ENCODE measurements at regions not wholly inside any gene's neighbourhood (a gene's known extent, or its start where the extent isn't known, plus 50 kb on each side); places are given as distances from the start of the nearest gene placed in this dataset.

DNA sequence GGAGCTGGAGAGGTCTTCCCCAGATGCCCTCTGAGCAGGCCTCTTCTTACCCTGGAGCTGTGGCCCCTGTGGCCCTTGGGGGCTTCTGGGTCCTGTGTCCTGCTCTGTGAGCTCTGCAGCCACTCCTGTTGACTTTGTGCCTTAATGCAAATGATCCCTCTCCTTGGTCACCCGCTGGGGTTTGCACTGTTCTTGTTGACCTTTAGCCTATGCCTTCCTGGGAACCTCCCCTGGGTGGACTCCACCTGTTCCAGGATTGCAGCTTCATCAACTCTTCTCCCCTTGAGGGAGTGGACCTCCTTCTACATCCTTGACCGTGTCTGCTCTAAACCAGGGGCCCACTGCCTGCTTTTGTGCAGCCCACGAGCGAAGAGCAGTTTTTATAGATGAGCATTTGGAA lies 58.6 kb upstream of the CTBP2 start:
- H3K27me3 ChIP-seq (replicated peaks; ENCODE audit: insufficient read depth), result peaks cover 10% of the 10 kb centered on the region
- 0 out of 2 replicates have a peak, but pooled peaks cover 4% of the 10 kb centered on the region for H3K4me1 ChIP-seq (ENCODE audit: insufficient read depth)
- no peaks in the 10 kb centered on the region for H4K20me1 ChIP-seq (ENCODE audit: insufficient read depth)
- H3K27ac ChIP-seq, result no peak overlapping the region
- no peaks in the 10 kb centered on the region for H3K36me3 ChIP-seq (ENCODE audit: low read depth)
- no peak overlapping the region for H3K4me3 ChIP-seq
- in situ Hi-C loops (cut with MboI), result no loop called here
- WGBS, 2 experiments (ENCODE audit: low coverage in 1 of 2, low lambda C conversion rate in 2 of 2, missing lambda C conversion rate in 2 of 2), result 69 to 70% methylated on average over 3 to 4 of the region's 4 CpGs
- no peak overlapping the region for H3K4me2 ChIP-seq (ENCODE audit: unreplicated experiment)
- TF ChIP-seq EZH2 (IDR thresholded peaks at IDR 0.05; ENCODE audit: insufficient read depth, poor library complexity, severe bottlenecking) (no peak), EZH2phosphoT487 (IDR thresholded peaks at IDR 0.05; ENCODE audit: insufficient read depth, low read depth) (no peak)
- H3F3A ChIP-seq (ENCODE audit: insufficient read depth), result no peaks in the 10 kb centered on the region
- no peaks in the 10 kb centered on the region for H3K9me3 ChIP-seq (ENCODE audit: low read depth)
- no peak overlapping the region for H3K9ac ChIP-seq
- DNase-seq, result no peak
- no peaks in the 10 kb centered on the region for H3K9me2 ChIP-seq (ENCODE audit: insufficient read depth)
- H2AFZ ChIP-seq, result no peak overlapping the region
- no peaks in the 10 kb centered on the region for H3K79me2 ChIP-seq (ENCODE audit: insufficient read depth)

DNA sequence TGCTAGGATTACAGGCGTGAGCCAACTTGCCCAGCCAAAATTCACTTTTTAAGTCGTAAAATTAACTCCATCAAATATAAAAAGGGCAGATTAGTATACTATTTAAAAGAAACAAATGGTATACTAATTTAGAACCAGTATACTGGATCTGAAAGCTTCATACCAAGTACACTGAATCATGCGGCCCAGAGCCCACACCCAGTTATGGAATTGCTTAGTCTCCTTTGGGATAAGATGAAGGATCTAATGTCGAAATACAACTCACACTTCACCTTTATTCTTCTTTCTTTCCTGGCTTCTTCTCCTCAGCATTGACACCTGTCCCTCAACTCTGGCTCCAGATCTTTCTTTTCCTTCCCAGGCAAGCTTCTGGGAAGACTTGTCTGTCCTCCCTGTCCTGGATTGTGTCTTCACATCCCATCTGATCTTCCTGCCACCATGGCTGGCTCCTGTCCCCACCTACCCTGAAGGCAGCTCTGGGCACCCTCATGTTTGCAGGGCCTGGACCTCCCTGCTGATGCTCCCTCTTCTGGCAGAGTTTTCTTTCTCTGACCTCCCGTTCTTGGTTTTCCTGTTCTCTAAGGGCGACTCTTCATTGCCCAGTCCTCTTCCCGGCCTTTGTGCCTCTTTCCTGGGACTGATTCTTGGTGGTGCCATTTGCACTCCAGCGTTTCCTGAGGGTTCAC lies 57.8 kb upstream of the CTBP2 start:
- Histone ChIP-seq H3K4me2 (ENCODE audit: unreplicated experiment) (no peak overlapping the region), H3K36me3 (ENCODE audit: low read depth) (no peaks in the 10 kb centered on the region), H3K27ac (no peak overlapping the region), H2AFZ (no peak overlapping the region), H3K9me2 (ENCODE audit: insufficient read depth) (no peaks in the 10 kb centered on the region), H3K9me3 (ENCODE audit: low read depth) (no peaks in the 10 kb centered on the region), H3K4me3 (no peak overlapping the region), H3K9ac (no peak overlapping the region), H4K20me1 (ENCODE audit: insufficient read depth) (no peaks in the 10 kb centered on the region), H3F3A (ENCODE audit: insufficient read depth) (no peaks in the 10 kb centered on the region), H3K79me2 (ENCODE audit: insufficient read depth) (no peaks in the 10 kb centered on the region), H3K4me1 (ENCODE audit: insufficient read depth) (0 out of 2 replicates have a peak, but pooled peaks cover 4% of the 10 kb centered on the region), H3K27me3 (replicated peaks; ENCODE audit: insufficient read depth) (peaks cover 15% of the 10 kb centered on the region)
- in situ Hi-C loops (cut with MboI), result no loop called here
- no peak for TF ChIP-seq EZH2 (IDR thresholded peaks at IDR 0.05; ENCODE audit: insufficient read depth, poor library complexity, severe bottlenecking)
- no peak for TF ChIP-seq EZH2phosphoT487 (IDR thresholded peaks at IDR 0.05; ENCODE audit: insufficient read depth, low read depth)
- 49 to 55% methylated on average over 8 of the region's 8 CpGs for WGBS, 2 experiments (ENCODE audit: low coverage in 1 of 2, low lambda C conversion rate in 2 of 2, missing lambda C conversion rate in 2 of 2)
- peak; percentile 71 for DNase-seq

DNA sequence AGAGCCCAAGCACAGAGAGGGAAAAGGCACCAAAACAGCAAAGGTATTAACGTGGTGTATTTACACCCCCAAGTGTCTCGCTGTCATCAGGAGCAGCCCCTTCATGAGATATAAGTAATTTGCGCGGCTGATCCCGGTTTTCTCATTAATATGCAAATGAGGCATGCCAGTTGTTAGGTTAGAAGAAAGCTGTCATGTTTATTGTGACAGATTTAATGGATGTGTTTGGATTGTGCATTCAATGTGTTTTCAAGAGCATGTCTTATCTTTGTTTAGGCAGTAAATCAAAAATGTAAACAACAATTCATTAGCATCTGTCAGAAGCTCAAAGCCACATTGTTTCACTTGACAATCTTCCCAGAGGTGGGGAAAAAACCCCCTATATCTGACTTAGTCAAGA lies 56.5 kb upstream of the CTBP2 start:
- Histone ChIP-seq H3K9me2 (ENCODE audit: insufficient read depth) (no peaks in the 10 kb centered on the region), H3K9ac (no peak overlapping the region), H3K4me3 (no peak overlapping the region), H3K27ac (no peak overlapping the region), H3K36me3 (ENCODE audit: low read depth) (no peaks in the 10 kb centered on the region), H2AFZ (no peak overlapping the region), H3K79me2 (ENCODE audit: insufficient read depth) (no peaks in the 10 kb centered on the region), H4K20me1 (ENCODE audit: insufficient read depth) (no peaks in the 10 kb centered on the region), H3K4me1 (ENCODE audit: insufficient read depth) (0 out of 2 replicates have a peak, but pooled peaks cover 4% of the 10 kb centered on the region), H3K9me3 (ENCODE audit: low read depth) (no peaks in the 10 kb centered on the region), H3K27me3 (replicated peaks; ENCODE audit: insufficient read depth) (peaks cover 15% of the 10 kb centered on the region), H3K4me2 (ENCODE audit: unreplicated experiment) (no peak overlapping the region), H3F3A (ENCODE audit: insufficient read depth) (no peaks in the 10 kb centered on the region)
- no peak for TF ChIP-seq EZH2phosphoT487 (IDR thresholded peaks at IDR 0.05; ENCODE audit: insufficient read depth, low read depth)
- TF ChIP-seq EZH2 (IDR thresholded peaks at IDR 0.05; ENCODE audit: insufficient read depth, poor library complexity, severe bottlenecking), result no peak
- WGBS, 2 experiments (ENCODE audit: low coverage in 1 of 2, low lambda C conversion rate in 2 of 2, missing lambda C conversion rate in 2 of 2), result 55 to 70% methylated on average over 5 of the region's 5 CpGs
- in situ Hi-C loops (cut with MboI), result no loop called here
- DNase-seq, result no peak

DNA sequence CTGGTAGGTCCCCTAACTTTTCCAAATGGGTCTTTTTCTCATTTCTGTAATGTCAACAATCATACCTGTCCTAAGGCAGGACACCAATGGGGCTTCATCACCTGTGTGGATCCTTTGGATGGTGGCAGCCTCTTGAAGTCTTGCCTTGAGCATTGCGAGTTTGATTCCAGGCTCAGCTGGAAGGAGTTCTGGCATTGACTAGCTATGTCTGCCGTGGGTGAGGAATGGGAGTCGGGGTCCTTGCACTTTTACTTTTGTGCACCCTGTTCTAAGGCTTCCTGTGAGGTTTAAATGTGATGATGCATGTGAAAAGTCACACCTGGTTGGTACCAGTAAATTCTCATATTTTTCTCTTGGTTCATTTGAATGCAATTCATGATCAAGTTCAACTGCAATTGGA lies 55.9 kb upstream of the CTBP2 start:
- no peaks in the 10 kb centered on the region for H3K9me2 ChIP-seq (ENCODE audit: insufficient read depth)
- no peak for DNase-seq
- H3K4me1 ChIP-seq (ENCODE audit: insufficient read depth), result 0 out of 2 replicates have a peak, but pooled peaks cover 4% of the 10 kb centered on the region
- no peaks in the 10 kb centered on the region for H3K9me3 ChIP-seq (ENCODE audit: low read depth)
- H2AFZ ChIP-seq, result no peak overlapping the region
- H3K9ac ChIP-seq, result no peak overlapping the region
- in situ Hi-C loops (cut with MboI), result no loop called here
- H3F3A ChIP-seq (ENCODE audit: insufficient read depth), result no peaks in the 10 kb centered on the region
- no peaks in the 10 kb centered on the region for H4K20me1 ChIP-seq (ENCODE audit: insufficient read depth)
- no peaks in the 10 kb centered on the region for H3K79me2 ChIP-seq (ENCODE audit: insufficient read depth)
- no peak overlapping the region for H3K27ac ChIP-seq
- no peaks in the 10 kb centered on the region for H3K36me3 ChIP-seq (ENCODE audit: low read depth)
- no peak overlapping the region for H3K4me2 ChIP-seq (ENCODE audit: unreplicated experiment)
- H3K4me3 ChIP-seq, result no peak overlapping the region
- H3K27me3 ChIP-seq (replicated peaks; ENCODE audit: insufficient read depth), result peaks cover 15% of the 10 kb centered on the region
- TF ChIP-seq EZH2 (IDR thresholded peaks at IDR 0.05; ENCODE audit: insufficient read depth, poor library complexity, severe bottlenecking) (no peak), EZH2phosphoT487 (IDR thresholded peaks at IDR 0.05; ENCODE audit: insufficient read depth, low read depth) (no peak)
- WGBS, 2 experiments (ENCODE audit: low coverage in 1 of 2, low lambda C conversion rate in 2 of 2, missing lambda C conversion rate in 2 of 2), result 55 to 69% methylated on average over 3 of the region's 3 CpGs
